OCI-LY7 (cell line): ENCODE measurements at regions not wholly inside any gene's neighbourhood (a gene's known extent, or its start where the extent isn't known, plus 50 kb on each side); places are given as distances from the start of the nearest gene placed in this dataset.

Experiments
- BruUV-seq: library from RNA; stranded (reverse); fragments of 400-500 nt; replicated peaks from 2 replicates; lab custom pipeline; 2021; lab: Mats Ljungman, UMichigan
- CTCF ChIA-PET: fragments of 300-600 bp; sonication (Branson Sonifier 250); formaldehyde crosslinking; loops from one replicate; lab custom pipeline; 2022; ENCODE audit warnings: antibody characterized with exemption; ENCODE audit not compliant: unreplicated experiment; lab: Charles Lee
- POLR2A ChIA-PET: fragments of 300-600 bp; sonication (Branson Sonifier 250); formaldehyde crosslinking; loops from one replicate; lab custom pipeline; 2022; ENCODE audit warnings: antibody characterized with exemption; lab: Charles Lee
- DNase-seq: peaks from one replicate; pipeline ENCODE4 v3.0.0-alpha.2; 2015; ENCODE audit warnings: low spot score
- H2AFZ ChIP-seq: fragments of 200-600 bp; sonication (generic), shearing (Covaris generic); 2 replicates; pipeline ENCODE4 v1.6.1; 2014; ENCODE audit warnings: mild to moderate bottlenecking, antibody characterized with exemption, low read length, moderate library complexity
- H3K27ac ChIP-seq: fragments of 200-600 bp; sonication (generic); 2 replicates; pipeline ENCODE4 v1.5.1; 2014; ENCODE audit warnings: mixed run types, low read depth, mild to moderate bottlenecking, moderate library complexity, low read length, inconsistent platforms; ENCODE audit not compliant: poor library complexity, severe bottlenecking
- H3K36me3 ChIP-seq: fragments of 200-600 bp; sonication (generic); 2 replicates; pipeline ENCODE4 v1.6.1; 2014; ENCODE audit warnings: mild to moderate bottlenecking, antibody characterized with exemption, low read length, moderate library complexity, mixed read lengths; ENCODE audit not compliant: insufficient read depth
- H3K4me1 ChIP-seq: fragments of 200-600 bp; sonication (generic); 2 replicates; pipeline ENCODE4 v1.5.1; 2014; ENCODE audit warnings: mild to moderate bottlenecking, low read length; ENCODE audit not compliant: insufficient read depth, poor library complexity, severe bottlenecking
- H3K4me2 ChIP-seq: fragments of 200-600 bp; sonication (generic); 2 replicates; pipeline ENCODE4 v1.6.1; 2014; ENCODE audit warnings: mild to moderate bottlenecking, low read length
- H3K4me3 ChIP-seq: fragments of 200-600 bp; sonication (generic); 2 replicates; pipeline ENCODE4 v1.5.1; 2014; ENCODE audit warnings: mild to moderate bottlenecking, low read depth, low read length; ENCODE audit not compliant: poor library complexity, severe bottlenecking
- H3K79me2 ChIP-seq: fragments of 200-600 bp; sonication (generic); 2 replicates; pipeline ENCODE4 v1.6.1; 2016; ENCODE audit warnings: low read depth, mild to moderate bottlenecking, low read length, moderate library complexity, mixed read lengths; ENCODE audit not compliant: insufficient read depth
- H3K9me2 ChIP-seq: fragments of 200-600 bp; sonication (generic); 2 replicates; pipeline ENCODE4 v1.6.1; 2016; ENCODE audit warnings: mild to moderate bottlenecking, low read length, mixed read lengths; ENCODE audit not compliant: insufficient read depth
- H3K9me3 ChIP-seq: fragments of 200-600 bp; sonication (generic); 2 replicates; pipeline ENCODE4 v1.6.1; 2014; ENCODE audit warnings: mild to moderate bottlenecking, mixed run types, low read length, mixed read lengths
- H4K20me1 ChIP-seq: fragments of 200-600 bp; sonication (generic); 2 replicates; pipeline ENCODE4 v1.6.1; 2014; ENCODE audit warnings: mild to moderate bottlenecking, antibody characterized with exemption, low read length, moderate library complexity, mixed read lengths; ENCODE audit not compliant: insufficient read depth
- EZH2phosphoT487 ChIP-seq: fragments of 200-600 bp; sonication (generic); IDR thresholded peaks from 2 replicates; pipeline ENCODE4 v1.6.1; 2018; ENCODE audit warnings: low read depth, borderline replicate concordance, mild to moderate bottlenecking, mixed run types, antibody characterized with exemption, low read length, moderate library complexity, mixed read lengths
- intact Hi-C: fragments of 100-400 bp; cut with micrococcal nuclease; formaldehyde crosslinking; loops from one replicate; pipeline ENCODE4 v1.10.0; 2022; ENCODE audit not compliant: unreplicated experiment
- TF ChIP-seq, protein P1 (sequence below): fragments of 200-600 bp; sonication (generic); conservative IDR thresholded peaks from 2 replicates; pipeline ENCODE4 v1.5.1; 2014; ENCODE audit warnings: mild to moderate bottlenecking, antibody characterized with exemption, low read length, moderate library complexity, mixed read lengths

DNA sequence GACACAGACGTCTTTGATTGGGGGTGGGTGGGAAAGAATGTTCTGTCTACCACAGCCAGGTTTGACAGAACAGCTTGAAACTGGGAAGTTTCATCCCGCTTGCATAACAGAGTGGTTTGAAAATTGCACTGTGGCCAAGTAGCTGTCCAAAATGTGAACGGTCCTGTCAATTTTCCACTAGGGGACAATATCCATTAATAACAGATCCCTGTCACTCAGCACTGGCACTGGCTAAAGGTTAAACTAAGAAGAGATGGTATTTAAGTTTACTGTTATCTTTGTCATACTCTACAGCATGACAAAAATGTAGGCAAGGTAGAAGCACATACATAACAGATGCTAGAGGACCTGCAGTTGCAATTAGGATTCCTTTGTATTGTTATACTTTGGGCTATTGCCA lies 55.6 kb upstream of the ACMSD start:
- H3K79me2 ChIP-seq: no peaks in the 10 kb centered on the region
- ChIA-PET POLR2A (no interaction called here), CTCF (no interaction called here)
- no peaks in the 10 kb centered on the region for H3K9me3 ChIP-seq
- no peaks in the 10 kb centered on the region for H4K20me1 ChIP-seq
- H3K27ac ChIP-seq: no peak overlapping the region
- no peaks in the 10 kb centered on the region for H3K36me3 ChIP-seq
- DNase-seq: peak; percentile 52
- H2AFZ ChIP-seq: no peak overlapping the region
- H3K4me1 ChIP-seq: no peaks in the 10 kb centered on the region
- no peaks in the 10 kb centered on the region for H3K9me2 ChIP-seq
- TF ChIP-seq, protein P1, sequence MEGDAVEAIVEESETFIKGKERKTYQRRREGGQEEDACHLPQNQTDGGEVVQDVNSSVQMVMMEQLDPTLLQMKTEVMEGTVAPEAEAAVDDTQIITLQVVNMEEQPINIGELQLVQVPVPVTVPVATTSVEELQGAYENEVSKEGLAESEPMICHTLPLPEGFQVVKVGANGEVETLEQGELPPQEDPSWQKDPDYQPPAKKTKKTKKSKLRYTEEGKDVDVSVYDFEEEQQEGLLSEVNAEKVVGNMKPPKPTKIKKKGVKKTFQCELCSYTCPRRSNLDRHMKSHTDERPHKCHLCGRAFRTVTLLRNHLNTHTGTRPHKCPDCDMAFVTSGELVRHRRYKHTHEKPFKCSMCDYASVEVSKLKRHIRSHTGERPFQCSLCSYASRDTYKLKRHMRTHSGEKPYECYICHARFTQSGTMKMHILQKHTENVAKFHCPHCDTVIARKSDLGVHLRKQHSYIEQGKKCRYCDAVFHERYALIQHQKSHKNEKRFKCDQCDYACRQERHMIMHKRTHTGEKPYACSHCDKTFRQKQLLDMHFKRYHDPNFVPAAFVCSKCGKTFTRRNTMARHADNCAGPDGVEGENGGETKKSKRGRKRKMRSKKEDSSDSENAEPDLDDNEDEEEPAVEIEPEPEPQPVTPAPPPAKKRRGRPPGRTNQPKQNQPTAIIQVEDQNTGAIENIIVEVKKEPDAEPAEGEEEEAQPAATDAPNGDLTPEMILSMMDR: peak; percentile 77
- TF ChIP-seq EZH2phosphoT487: no peak
- no TSS peak for BruUV-seq
- H3K4me3 ChIP-seq: no peak overlapping the region
- no peak overlapping the region for H3K4me2 ChIP-seq
- intact Hi-C loops: loop anchor here (5.0 kb wide), 1 partner anchor 115 kb away; no protein-coding TSS in a partner anchor

DNA sequence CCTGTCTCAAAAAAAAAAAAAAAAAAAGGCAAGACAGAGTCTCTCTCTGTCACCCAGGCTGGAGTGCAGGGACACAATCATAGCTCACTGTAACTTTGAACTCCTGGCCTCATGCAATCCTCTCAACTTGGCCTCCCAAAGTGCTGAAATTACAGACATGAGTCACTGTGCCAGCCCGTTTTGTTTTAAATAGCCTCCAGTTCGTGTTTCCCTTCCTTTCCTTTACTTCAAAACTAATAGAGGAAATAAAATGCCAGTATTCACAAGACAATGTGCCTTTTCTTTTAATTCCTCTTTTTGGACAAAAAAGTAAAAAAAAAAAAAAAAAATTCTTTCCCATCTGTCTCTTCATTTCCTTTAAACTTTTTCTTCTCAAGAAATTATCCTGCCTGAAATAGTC lies 54.5 kb upstream of the ACMSD start:
- H3K9me3 ChIP-seq: no peaks in the 10 kb centered on the region
- intact Hi-C loops: loop anchor here (5.0 kb wide), 1 partner anchor 113 kb away; no protein-coding TSS in a partner anchor
- CTCF ChIA-PET: interaction anchor here (0.6 kb wide), 1 partner anchor 108 kb away, joined by 4 read pairs; no protein-coding TSS in a partner anchor

More for the DNA sequence above, 54.5 kb upstream of the ACMSD start:
- no peak for DNase-seq
- Histone ChIP-seq H3K4me3 (no peak overlapping the region), H4K20me1 (no peaks in the 10 kb centered on the region), H3K4me1 (no peaks in the 10 kb centered on the region), H2AFZ (no peak overlapping the region), H3K36me3 (no peaks in the 10 kb centered on the region), H3K4me2 (no peak overlapping the region), H3K27ac (no peak overlapping the region), H3K9me2 (no peaks in the 10 kb centered on the region), H3K79me2 (no peaks in the 10 kb centered on the region)
- no TSS peak for BruUV-seq
- TF ChIP-seq, protein P1: no peak
- TF ChIP-seq EZH2phosphoT487: no peak
- POLR2A ChIA-PET: interaction anchor here (1.1 kb wide), 1 partner anchor 16 kb away, joined by 4 read pairs; no protein-coding TSS in a partner anchor
